GM19467 (cell line): ENCODE measurements at regions not wholly inside any gene's neighbourhood (a gene's known extent, or its start where the extent isn't known, plus 50 kb on each side); places are given as distances from the start of the nearest gene placed in this dataset.
"Not testable (repeated sequence)": the region's sequence is repeated elsewhere in the genome, so short reads cannot be mapped to it uniquely, and the experiment has no call there.

Experiments
- ATAC-seq: cut with Tn5 transposase; IDR thresholded peaks from one replicate; pipeline ENCODE4 v1.9.1; 2021; ENCODE audit warnings: mild to moderate bottlenecking, moderate library complexity; ENCODE audit not compliant: unreplicated experiment

DNA sequence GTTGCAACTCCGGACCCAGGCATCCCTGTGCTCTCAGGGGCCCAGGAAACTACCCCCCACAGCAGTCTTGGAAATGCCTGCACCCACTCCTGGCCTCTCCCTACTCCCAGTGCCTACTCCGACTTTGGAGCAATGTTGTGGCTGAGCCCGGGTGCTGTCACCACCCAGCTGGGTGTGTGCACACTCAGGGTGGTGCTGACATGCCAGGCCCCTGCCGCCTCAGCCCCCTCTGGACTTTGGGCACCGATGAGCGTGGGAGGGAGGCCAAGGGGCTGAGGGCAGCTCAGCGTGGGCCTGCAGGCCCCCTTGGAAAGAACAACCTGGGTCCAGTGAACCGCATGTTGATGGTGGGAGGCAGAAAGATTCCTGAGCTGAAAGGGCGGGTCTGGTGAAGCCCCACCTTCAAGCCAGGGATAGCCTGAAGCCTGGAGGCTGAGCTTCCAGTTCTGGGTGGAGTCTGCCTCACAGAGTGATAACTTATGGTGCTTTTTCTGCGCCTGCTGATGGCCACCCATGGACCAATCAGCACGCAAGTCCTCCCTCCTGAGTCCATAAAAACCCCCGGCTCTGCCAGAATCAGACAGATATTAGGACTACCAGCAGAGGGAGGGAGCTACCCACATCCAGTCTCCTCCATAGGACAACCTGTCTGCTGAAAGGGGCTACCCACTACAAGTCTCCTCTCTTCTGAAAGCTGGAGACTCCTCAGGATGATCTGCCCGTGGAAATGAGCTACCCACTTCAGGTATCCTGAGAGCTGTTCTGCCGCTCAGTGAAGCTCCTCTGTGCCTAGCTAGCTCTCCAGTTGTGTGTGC lies 380.4 kb upstream of the SORCS1 start:
- no peak for ATAC-seq

DNA sequence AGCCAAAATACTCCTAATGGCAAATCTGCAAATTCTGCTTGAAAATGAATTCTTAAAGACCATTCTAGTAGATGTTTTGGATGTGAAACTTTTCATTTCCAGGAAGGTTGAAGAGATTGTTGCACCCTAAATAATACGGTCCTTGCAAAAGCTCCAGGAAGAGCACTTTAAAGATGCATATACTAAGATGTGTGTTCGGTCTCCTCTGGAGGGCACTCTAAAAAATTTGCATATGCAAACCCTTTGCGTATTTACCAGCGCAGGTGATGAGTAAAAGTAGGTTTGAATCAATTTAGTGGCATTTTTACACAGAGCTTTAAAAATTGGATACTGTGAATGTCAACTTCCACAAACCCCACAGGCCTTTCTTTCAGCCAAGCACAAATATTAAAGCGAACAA lies 378.1 kb upstream of the SORCS1 start:
- ATAC-seq, result no peak

DNA sequence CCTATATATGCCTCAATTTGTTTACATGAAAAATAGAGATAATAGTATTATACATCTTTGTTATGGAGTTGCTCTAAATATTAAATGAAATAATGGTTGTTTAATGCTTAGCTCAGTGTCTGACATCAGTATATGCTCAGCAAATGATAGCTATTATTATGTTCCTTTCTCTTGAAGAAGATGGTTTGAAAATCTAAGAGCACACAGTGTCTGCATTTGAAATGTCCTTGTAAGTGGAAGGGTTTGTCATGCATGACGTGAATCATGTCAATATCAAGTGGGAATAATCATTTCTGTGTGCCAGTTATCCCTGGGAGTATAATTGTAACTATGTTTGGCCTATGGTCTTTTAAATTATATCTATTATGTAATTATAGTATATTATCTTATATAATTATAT lies 377.5 kb upstream of the SORCS1 start:
- no peak for ATAC-seq

DNA sequence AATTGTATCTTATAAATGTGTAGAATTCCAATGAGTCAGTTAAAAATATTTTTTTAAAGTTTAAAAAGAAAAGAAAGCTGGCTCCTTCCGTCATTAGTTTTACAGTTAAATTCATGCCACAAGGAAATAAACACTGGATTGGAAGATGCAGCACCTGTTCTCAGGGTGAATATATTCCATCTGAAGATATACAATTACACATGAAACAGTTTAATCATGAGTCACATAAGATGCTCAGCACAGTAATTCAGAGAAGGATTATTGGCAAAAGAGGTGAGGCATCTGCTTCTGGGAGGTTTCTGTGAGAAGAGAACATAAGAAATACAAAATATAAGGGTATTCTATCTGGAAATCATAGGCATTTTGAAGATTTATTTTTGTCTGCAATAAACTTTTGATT lies 376.5 kb upstream of the SORCS1 start:
- no peak for ATAC-seq

DNA sequence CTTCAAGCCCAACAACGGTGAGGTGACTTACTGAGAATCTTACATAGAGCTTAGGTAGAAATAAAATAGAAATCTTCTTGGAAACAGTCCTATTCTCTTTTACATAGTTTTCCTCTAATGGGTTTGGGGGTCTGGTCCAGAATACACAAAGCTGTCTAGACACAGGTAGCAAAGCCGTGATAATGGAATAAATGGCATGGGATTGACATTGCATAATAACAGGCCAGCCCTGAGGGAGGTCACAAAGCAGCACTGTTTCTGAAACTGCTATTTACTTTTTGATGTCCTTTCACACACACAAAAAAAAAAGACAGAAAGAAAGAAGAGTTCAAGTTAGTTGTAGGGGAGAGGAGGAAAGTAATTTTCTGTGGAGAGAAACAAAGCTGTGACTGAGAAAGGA lies 364.8 kb upstream of the SORCS1 start:
- ATAC-seq, result no peak

DNA sequence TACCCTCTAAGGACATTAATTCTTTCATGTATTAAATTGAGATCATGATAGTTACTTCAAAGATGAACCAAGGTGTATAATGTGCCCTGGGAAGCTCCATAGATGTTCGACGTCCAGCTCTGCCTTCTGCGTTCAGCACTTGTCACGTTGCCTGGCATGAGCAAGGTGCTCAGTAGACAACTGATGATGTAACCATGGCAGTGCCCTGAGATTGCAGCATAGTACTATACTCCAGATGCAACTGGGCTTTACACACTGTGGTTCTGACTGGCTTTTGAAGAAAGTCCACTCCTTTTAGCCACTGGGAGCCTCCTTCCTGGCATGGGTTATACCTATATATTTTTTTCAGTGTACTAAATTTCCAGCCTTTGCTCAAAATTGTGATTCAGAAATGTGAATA lies 355.8 kb upstream of the SORCS1 start:
- no peak for ATAC-seq

DNA sequence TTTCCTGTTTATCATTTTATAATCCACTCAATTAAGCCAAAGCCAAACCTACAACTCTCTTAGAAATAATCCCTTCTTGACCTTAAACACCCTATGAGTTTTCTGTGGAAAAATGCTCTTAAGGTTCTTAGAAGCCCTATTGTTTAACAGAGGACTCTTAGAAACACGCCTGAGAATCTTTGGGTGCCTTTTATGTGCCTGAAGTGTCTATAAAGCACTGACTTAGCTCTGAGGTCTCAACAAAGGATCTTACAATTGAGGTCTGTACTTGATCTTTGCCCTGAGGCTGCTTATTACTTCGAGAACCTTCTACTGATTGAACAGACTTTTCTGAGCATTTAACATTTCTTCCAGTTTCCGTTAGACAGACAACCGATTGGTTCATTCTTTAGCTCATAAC lies 353.3 kb upstream of the SORCS1 start:
- ATAC-seq, result no peak

DNA sequence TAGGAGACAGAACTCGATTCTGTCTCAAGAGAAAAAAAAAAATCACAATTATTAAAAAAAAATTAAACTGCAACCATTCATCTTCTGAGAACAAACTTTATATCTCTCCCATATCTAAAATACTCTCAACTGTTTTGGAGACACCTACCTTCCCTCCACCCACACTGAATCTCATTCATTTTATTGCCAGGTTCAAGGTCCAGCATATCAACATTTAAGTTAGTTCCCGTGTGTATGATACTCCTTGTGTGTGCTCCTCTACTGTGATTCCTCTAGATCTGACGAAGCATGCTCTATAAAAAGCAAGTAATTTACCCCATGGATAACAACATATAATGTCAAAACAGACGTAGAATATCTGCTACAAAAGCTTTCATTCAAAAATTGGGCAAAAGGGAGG lies 351.8 kb upstream of the SORCS1 start:
- ATAC-seq, result no peak

DNA sequence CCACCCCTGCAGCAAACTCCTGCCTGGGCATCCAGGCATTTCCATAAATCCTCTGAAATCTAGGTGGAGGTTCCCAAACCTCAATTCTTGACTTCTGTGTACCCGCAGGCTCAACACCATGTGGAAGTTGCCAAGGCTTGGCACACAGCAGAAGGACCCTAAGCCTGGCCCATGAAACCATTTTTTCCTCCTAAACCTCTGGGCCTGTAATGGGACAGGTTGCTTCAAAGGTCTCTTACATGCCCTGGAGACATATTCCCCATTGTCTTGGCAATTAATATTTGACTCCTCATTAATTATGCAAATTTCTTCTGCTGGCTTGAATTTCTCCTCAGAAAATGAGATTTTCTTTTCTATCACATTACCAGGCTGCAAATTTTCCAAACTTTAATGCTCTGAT lies 339.5 kb upstream of the SORCS1 start:
- ATAC-seq, result not testable (repeated sequence)

DNA sequence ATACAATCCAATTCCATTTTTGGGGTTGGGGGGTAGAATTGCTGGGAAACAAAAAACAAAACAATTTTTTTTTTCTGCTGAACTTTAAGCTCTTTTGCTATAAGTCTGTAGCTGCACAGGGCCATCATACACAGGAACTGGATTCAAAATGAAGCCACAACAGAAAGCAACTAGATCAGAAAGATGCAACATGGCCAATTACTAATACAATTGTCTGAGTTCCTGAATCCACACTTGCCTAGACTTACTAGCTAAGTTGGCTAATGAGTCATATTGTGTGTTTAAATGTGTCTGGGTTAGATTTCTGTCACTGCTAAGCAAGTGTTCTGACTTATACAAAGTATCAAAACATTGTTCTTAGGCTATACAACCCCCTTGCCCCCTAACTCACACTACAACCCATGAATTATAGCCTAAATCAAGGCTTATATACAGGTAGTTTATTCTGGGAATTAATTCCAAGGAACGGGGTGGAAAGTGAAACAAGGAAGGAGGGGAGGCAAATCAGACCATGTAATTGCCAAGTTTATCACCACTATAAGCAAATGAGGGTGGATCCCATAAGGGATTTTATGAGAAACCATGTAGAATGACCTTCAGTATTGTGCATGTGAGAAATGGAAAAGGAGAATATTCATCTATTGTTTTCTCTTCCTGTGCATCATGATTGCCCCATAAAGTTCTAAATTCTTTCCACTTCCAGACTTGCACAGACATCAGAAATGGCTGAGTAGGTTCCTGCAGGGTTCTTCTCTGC lies 337.9 kb upstream of the SORCS1 start:
- no peak for ATAC-seq

DNA sequence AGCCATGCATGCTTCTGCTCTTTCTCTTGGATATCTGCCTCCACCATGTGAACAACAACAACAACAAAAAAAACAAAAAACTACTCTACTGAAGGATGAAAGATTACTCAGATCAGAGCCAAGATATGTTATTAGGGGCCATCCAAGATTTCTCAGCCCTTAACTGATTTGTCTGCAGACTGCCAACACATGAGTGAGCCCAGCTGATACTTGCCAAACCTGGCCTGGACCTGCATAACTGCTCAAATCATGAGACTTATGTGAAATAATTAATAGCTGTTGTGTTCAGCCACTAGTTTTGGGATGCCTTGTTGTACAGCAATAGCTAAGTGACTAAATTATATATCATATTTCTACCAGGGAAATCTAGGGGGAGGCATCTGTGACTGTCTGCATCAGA lies 334.5 kb upstream of the SORCS1 start:
- ATAC-seq, result no peak

DNA sequence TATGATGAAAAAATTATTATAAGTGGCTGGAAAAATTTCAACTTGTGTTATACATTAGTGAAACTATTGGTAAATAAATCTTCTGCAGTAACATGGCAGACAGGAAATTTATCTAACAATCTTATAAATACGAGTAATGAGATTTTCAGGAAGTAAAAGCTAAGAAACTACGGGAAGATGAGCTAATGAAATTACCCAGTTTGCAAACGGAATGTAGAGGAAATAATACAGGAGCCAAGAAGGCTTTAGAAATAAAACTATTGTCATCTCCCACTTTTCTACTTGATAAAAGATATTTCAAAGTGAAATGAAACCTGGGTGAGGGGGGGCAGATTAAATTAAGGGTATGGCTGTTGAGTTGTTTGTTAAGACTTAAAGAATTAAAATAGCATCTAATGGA lies 332.5 kb upstream of the SORCS1 start:
- no peak for ATAC-seq

DNA sequence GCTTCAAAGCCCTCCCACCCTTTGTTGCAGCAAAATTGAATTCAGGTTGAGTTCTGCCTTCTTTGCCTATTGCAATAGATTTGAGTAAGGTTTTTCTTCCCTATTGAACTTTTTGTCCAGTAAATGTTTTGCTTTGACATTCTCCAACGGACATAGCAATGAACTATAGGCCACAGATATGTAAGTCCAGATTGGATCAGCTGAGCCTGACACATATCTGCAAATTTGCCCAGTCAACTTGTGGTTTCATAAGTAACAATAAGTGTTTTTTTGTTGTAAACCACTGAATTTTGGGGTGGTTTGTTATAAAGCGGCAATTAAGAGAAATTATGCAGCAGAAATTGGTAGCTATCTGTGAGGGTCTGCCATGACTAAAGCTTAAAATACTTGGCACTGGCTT lies 332.1 kb upstream of the SORCS1 start:
- no peak for ATAC-seq

DNA sequence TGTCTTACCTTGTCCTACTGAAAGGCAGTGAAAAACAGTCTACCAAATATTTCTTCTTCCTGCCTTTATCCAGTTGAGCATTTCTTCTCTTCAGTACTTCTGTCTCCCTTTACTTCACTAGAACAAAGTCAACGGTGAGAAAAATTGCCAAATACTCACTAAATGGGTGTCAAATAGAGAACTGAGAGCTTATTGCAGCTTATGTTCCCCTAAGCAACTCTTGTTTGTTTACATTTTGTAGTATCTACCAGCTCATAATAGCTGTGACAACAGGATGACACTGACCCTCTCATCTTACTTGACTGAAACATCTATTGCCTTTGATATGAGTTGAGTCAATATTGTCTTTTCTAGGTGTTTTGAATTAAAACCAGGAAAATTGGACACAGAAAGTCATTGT lies 327.9 kb upstream of the SORCS1 start:
- ATAC-seq, result no peak

DNA sequence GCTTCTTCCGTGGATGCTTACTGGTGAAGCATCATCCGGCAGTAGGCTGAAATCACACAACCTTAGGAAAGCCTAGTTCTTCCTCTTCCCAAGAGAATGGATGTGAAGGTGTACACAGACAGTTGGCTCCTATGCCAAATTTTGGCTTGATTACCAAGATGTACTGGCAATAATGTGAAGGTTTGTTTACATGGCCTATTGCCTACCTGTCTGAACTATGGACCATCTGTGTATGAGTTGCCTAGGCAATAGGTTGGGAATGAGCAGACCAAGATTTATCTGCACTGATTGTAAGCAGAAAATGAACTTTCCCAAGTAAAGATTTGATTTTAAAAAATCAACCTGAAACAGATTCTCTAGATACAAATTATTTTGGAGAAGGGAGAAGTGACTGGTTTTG lies 325.9 kb upstream of the SORCS1 start:
- no peak for ATAC-seq

DNA sequence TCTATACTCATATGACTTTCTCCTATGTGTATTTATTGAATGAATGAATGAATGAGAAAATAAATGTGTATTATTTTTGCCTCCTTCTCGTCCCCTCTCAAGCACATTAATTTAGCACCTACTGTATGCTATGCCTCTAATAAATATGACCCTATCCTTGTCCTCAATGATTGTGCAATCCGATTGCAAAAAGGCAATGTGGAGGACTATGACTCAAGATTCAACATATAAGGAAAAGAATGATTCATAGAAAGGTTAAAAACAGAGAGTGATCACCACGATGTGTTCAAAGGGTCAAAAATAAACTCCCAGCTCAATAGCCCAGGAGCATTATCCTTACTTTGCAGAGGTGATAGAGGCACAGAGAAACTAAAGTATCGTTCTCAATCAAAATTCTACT lies 322.8 kb upstream of the SORCS1 start:
- ATAC-seq, result no peak

DNA sequence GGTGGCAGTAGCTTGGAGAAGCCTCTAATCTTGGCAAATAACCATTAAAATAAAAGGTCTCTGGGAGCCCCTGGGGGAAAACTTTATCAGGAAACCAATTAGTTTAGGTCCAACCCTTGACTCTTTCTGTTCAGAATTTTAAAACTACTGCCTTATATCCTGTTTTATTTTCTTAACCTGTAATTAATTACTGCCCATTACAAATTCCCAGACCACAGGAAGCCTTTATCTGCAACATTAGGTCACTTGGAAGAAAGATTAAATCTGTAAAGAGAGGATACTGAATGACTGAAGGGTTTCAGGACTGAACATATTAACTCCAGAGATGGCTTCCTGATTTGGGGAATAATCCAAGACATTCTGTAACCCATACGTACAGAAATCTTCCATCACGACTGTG lies 320.5 kb upstream of the SORCS1 start:
- no peak for ATAC-seq

DNA sequence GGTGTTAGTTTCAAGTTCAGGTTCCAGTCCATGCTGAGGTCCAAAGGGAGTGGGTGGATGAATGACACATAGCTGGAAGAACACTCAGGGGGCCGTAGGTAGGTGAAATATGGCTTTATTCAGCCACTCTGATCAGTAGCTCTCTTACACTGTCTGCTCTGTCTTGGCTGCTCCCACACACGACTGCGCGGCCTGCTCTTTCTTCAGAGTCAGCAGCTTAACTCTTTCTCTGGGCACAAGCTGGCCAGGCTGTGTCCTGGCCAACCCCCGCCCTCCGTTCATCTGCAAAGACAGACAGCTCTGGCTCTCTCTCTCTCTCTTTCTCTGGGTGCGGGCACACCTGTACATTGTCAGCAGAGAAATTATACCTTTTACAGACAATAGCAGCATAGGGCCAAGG lies 317.4 kb upstream of the SORCS1 start:
- ATAC-seq, result no peak

DNA sequence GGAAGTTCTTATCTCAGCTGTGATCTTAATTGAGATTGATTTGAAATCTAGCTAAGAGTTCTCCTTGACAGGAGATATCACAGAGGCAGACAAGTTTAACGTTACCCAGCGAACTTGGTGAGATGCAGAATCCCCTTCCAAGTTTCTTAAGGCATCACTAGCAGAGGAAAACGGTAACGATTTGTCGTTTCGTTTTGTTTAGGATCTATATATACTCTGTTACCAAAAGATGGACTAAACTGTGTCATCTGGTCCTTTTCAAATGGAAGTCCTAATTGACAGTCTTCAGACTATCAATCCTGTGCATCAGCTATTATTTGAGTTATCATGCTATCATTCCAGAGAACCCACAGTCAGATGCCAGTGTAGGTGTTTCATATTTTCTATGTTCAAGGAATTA lies 316.7 kb upstream of the SORCS1 start:
- no peak for ATAC-seq

DNA sequence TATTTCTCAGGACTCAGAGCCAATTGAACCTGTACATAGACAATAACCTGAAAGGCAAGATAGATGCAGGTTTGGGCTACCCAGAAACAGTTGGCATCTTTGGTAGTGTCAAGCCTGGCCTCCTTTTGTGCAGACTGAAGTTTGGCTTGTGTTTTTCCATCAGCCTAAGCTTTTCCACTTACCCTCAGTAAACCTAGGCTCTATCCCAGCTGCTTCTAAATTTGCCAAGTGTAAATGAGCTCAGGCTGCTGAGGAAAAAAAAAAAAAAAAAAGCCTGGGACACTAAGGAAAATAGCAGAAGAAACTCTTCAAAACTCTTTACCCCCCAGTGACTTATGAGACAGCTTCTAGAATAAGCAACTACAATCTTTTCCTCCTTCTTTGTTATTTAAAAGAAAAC lies 316.3 kb upstream of the SORCS1 start:
- no peak for ATAC-seq

DNA sequence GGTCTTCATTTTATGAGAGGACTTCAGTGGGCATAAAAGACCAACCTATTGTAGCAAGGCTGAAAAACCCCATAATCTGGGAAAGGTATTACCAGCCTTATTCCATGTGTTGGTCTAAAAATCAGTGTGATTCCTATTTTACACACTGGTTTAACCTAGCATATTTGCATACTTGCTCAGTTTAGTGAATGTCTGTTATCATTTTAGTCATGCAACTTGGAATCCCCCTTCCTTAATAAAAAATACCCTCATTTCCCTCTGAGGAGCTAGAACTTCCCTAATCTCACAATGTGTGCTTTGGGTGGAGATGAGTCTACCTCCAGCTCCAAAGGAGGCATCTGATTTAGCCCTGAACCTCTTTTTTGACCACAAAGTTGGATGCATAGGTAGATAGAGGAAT lies 312.8 kb upstream of the SORCS1 start:
- no peak for ATAC-seq

DNA sequence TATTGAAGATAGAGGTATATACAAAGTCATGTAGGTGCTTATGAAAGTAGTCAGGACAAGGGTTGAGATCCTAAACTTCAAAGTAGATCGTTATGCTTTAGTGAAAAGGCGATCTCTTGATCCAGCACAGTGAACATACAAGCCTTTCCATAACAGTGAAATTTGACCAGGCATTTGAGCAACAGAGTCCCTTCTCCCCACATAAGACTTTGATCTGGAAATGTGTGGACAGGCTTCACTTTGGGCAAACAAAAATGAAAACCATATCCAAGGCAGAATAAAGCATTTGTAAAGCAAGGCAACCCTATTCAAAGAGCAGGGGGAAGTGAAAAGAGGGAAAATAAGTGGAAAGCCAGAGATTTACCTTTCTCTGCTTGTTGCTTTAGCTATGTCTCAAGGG lies 311.9 kb upstream of the SORCS1 start:
- no peak for ATAC-seq

DNA sequence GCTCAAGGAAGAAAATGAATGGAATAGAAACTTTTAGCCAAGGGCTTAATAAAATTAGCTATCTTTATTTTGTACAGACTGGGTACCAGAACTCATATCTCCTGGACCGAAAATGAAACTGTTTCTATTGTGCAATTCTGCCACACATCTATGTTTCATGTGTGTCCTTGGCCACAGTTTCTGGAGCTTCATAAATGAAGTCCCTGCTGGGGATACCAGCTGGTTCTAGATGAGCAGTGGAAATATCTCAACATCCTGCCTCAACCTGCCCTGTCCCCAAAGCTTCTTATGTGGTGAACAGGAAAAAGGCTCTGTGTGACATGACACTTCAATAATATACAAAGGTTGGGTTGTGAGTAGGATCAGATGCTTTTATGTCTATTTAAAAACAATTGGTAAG lies 310.1 kb upstream of the SORCS1 start:
- no peak for ATAC-seq
